GM11168 (cell line): ENCODE measurements at regions not wholly inside any gene's neighbourhood (a gene's known extent, or its start where the extent isn't known, plus 50 kb on each side); places are given as distances from the start of the nearest gene placed in this dataset.

Experiments
- in situ Hi-C: fragments of 300-500 bp; cut with MboI; formaldehyde crosslinking; loops from one replicate; pipeline ENCODE4 v1.12.0; 2022; ENCODE audit warnings: low sequenced_read_pairs; ENCODE audit not compliant: unreplicated experiment

GRCh38 chr2:66318009-66318561 lies 116.8 kb upstream of the MEIS1 start:
- in situ Hi-C loops, result no loop called here

DNA sequence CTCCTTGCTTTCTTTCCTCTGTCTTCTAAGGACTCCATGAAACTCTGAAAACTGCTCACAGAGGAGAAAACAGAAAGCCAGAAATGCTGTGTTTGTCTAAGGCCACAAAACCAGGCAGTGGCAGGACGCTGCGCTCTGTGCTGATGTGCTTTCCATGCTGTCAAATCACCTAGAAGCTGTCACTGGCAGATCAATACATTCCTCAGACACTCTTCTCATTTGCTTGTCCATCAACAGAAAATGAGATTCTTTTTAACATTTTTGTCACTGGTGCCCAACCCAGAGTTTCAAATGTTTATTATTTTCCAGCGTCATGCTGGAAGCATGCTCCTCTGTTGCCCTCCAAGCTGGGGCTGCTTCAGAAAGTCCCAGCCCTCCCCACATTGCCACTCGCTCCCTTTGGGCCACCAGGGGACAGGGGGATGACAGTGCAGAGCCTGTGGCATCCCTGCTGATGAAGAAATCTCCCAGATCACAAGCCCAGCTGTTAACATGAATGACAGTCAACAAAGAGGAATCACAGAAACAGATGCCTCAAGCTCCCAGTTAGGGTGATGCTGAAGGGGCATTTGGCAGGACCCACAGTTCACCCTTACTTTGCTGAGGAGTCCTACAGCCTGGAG lies 117.5 kb upstream of the MEIS1 start:
- in situ Hi-C loops, result no loop called here

GRCh38 chr2:66306483-66306882 lies 128.4 kb upstream of the MEIS1 start:
- in situ Hi-C loops, result no loop called here

DNA sequence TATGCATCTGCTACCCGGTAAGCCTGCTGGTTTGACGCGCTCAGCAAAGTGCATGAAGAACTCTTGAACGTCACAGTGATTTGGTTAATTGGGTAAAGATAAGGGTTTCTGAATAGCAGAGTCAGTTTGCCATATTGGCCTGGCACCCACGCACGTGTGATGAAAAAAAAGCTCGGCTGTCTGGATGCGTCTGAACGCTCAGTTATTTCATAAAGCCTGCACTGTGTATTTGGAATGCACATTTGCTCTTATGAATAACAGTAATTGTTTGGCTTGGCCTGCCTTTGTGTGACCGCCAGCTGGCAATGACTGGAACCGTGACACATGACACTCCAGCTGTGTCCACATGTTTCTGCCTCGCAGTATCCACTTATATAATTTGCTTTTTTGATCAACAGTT lies 129.2 kb upstream of the MEIS1 start:
- in situ Hi-C loops, result no loop called here

DNA sequence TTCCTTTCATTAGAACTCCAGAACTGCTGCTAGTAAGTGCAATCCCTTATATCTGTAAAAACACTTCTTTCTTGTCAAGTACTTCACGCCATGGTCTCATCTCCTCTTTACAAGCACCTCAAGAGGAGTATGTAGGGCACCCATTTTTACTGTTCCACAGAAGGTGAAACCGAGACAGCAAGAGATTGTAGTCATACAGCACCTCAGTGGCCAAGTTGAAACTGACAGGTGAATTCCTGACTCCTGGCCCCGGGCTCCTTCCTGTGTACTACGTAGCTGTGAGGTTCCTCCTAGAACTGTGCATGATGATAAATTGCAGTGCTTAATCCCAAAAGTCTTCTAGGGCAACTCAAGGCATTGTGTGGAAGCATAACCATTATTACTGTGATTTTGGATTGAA lies 131.5 kb upstream of the MEIS1 start:
- in situ Hi-C loops, result no loop called here

DNA sequence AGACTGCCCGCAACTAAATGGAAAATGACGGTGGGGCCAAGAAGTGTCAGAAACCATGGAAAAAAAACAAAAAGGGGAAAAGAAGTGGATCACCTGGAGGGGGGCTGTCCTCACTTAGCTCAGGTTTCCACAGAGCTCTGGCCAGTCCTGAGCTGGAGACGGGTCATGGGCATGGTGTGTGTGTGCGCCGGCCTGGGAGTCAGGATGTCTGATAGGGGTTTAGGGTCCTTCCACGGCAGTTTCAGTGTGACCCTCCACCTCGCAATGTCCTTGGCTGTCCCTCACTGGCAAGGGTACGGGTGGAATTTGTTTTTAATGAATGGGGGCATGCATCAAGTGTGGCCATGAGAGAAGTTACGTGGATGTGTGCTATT lies 133.2 kb upstream of the MEIS1 start:
- in situ Hi-C loops, result no loop called here

- in situ Hi-C loops, result no loop called here
Observed at GRCh38 chr2:66301022-66301766, 133.7 kb upstream of the MEIS1 start.

DNA sequence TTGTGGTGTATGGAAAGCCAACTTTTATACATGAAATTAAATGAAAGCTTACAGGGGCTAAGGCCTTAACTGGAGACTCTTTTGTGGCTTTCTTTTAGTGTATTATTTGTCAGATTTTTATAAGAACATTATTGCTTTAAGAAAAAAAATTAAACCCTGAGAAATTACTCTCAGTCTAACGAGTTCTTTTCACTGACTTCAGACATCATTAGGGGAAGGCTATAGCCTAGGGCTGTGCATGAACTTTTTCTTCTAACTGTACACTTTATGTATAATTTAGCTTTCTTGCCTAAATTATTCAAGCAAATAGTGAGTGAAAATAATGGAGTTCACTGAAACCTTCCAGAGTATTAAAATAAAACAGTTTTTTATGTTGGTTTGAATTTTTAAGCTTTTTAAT lies 151.1 kb upstream of the MEIS1 start:
- in situ Hi-C loops, result no loop called here

DNA sequence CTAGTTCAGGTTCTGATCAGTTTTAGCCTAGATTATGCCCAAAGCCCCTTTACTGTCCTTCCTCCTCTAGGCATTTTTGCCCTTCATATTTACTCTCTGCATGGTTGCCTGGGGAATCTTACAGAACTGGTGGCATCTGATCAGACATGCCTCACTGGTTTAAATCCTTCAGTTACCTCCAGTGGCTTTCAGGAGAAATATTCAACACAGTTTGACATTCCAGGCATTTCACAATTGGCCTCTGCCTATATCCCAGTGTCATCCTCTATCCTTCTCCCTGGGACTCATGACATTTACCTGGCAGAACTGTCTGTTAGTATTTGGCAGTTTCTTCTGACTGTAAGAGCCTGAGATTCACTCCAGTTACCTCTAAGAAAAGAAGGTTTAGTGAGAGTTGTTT lies 152.9 kb upstream of the MEIS1 start:
- in situ Hi-C loops, result no loop called here

DNA sequence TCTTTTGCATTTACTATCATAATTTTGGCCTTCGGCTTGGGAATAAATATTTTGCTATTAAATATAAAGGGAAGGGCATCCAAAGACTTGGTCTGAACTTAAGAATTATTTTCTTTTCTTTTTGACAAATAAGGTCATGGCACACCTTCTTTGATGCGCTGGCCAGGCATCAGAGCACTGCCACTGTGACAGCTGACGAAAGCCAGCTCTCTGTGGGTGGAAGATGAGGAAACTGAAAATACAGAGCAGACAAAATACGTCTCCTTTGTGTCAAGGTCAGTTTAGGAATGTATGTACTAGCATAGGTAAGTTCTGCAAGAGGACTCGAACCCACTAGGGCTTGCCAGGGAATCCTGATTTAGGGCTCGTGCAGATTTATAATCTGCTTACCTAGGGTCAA lies 155.9 kb upstream of the MEIS1 start:
- in situ Hi-C loops, result no loop called here

- in situ Hi-C loops, result no loop called here
Observed at GRCh38 chr2:66275984-66276383, 158.9 kb upstream of the MEIS1 start.

DNA sequence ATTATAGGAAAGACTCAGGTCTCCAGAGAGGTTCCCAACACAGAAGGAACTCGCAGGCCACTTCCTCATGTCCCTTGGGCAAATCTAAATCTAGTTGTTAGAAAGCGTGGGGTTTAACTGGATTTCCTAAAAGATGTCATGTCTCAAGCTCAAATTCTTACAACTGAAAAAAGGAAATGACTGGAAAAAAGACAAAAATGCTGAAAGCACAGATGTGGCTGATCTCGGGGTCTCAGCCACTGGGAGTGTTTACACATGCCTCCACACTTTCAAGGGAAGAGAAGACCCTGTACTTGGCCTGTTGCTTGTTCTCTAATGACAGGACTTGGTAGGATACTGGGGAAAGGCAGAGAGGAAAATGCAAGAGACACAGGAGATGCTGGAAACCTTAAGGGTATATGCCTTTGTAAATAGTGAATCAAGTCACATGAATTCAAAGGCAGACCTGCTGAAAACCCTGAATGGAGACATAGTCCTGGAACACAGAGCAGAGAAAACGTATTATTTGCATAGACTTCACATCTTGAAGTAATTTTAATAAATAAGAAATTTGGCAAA lies 160.9 kb upstream of the MEIS1 start:
- in situ Hi-C loops, result no loop called here

DNA sequence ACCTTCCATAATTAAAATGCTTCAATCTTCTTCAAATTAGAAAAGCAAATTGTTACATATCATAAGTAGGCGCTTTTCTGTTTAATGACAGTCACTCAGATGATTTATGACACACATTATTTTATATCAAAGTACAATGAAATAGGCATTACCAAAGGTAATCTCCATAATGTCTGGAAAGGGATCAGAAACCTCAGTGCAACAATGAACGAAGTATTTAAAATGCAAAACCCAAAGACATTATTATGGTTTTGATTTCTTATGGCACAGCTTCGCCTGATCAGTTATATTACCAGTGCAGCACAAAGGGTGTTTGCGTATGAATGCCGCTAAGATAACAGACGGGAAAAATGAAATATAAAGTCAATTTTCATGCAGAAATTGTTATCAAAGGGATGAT lies 162.2 kb upstream of the MEIS1 start:
- in situ Hi-C loops, result no loop called here

DNA sequence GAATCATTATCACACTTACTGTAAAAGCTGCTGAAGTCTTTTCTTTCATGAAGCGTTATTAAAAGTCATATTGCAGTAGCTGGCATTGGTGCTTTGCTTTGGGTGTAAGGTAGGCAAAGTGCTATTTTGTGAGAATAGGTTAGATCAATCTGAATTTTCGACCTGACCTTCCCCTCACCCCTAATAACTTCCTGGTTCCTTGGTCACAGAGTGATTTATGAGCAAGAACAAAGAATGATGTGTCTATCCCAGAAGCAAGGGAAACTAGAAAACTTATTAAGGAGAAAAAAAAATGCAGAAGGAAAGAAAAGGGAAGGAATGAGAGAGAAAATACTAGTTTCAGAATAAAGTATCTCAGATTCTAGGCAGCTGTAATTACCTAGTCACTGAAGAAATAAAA lies 163.1 kb upstream of the MEIS1 start:
- in situ Hi-C loops, result no loop called here

DNA sequence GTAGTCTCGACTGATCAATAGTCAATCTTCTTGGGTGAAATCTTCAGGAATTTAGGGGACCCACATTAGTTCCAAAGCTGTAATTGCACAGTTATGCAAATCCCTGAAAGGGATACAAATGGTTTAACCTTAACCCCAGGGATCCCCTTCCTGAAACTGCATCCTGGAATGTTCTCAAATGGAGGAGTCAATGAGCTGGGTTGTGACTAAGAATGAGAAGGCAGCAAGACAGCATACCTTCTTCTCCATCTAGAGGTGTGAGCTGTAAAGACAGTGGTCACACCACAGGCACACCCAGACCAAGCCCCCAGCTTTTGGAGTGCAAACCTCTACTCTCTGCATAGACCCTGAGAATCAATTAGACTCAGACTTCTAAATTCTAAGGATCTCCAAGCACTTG lies 164.7 kb upstream of the MEIS1 start:
- in situ Hi-C loops, result no loop called here

GRCh38 chr2:66269166-66269565 lies 165.8 kb upstream of the MEIS1 start:
- in situ Hi-C loops, result no loop called here

DNA sequence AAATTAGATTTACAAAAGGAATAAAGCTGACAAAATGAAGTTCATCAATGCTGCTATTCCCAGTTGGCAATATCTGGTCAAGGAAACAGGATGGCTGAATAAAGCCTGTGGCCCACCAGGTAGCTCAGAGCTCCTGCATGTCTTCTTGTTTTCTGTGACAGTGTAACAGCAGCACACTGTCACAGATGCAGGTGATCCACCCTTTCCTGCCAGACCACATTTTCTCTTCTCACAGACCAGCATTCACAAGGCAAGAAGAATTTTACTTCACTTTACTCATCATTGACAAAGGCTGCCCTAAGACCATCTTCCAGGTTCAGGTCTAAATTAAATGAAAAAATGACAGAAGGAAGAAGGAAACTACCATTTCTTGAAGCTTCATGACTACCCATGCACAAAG lies 166.2 kb upstream of the MEIS1 start:
- in situ Hi-C loops, result no loop called here

DNA sequence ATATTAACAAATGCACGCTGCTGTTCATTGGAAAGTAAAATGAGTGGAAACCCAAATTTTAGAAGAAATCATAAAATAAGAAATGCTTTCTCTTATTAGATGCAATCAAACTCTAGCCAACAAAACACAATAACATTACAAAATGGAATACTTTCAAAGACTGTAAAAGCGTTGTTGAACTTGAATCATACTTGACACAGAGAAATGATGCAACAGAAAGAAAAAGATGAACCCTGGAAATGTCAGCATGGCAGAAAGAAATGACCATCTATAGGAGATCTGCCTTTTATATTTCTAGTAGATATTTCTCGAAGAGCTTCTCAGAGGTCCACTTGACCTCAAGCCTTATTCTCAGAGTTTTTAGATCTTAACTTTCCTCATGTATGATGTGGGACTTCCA lies 170.6 kb upstream of the MEIS1 start:
- in situ Hi-C loops, result no loop called here

DNA sequence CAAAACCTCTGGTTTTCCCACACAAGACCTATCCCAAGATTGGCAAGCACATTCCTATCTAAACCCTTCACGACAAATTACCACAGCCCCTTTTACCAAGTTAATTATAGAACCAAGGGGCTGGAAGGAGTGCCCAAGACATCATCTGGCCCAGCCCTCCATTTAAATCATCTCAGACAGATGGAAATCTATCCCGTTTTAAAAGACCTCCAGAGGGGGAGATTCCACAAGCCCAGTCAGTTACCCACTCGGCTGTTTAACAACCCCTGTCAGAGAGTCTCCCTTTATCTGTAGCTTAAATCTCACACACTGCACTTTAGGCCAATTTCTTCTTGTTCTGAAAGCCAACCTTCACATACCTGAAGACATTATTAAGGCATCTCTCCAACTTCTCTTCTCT lies 179.1 kb upstream of the MEIS1 start:
- in situ Hi-C loops, result no loop called here

DNA sequence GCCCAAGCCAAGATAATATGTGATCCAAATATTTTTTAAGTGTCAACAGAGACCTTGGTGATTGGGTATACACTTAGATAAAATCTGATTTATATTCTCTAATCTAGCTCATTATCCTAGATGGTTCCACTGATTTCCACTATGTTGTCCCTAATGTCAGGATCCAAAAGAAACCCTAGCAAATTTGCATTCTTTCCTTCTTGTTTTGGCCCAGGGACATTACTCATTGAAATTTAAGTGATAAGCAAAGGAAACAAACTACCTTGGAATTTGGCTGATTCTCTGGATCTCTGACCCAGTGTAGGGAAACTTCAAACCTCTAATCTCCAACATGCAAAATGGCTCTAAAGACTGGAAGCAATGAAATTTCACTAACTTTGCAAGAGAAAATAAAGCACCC lies 179.8 kb upstream of the MEIS1 start:
- in situ Hi-C loops, result no loop called here

- in situ Hi-C loops, result no loop called here
Observed at GRCh38 chr2:66253066-66253465, 181.9 kb upstream of the MEIS1 start.

DNA sequence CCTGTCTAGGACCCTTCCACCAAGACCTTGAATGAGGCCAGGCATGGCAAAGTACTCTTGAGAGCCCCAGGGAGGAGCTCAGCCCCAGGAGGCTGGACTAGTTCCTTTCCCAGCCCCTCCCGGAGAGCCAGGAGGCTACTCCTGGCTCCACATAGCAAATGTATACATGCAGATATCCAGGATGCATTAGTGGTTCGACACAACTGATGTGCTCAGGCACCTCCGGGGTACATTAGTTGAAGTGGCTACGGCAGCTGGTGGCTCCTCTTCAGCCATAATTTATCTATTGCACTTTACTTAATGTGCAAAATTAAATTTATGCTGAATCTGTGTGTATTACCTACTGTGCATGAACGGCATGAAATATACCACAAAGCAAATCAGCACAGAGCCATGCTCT lies 182.8 kb upstream of the MEIS1 start:
- in situ Hi-C loops, result no loop called here
